Iris pigment epithelial cell (primary cell): ENCODE measurements at regions not wholly inside any gene's neighbourhood (a gene's known extent, or its start where the extent isn't known, plus 50 kb on each side); places are given as distances from the start of the nearest gene placed in this dataset.

ENCODE experiments used
- DNase-seq: peaks from one replicate; pipeline ENCODE4 v3.0.0-alpha.2; 2011; ENCODE audit warnings: low read depth

- DNase-seq = no peak
These were observed 156.4 kb upstream of the ADRA1B start for GRCh38 chr5:159759791-159760290.

GRCh38 chr5:159762921-159763320, 153.4 kb upstream of the ADRA1B start:
- DNase-seq = no peak

GRCh38 chr5:159763562-159763961, 152.7 kb upstream of the ADRA1B start:
- DNase-seq = peak; percentile 52

- DNase-seq = peak; percentile 96
These were observed 151.8 kb upstream of the ADRA1B start for GRCh38 chr5:159764283-159765134.

- no peak for DNase-seq
These were observed 151.2 kb upstream of the ADRA1B start for GRCh38 chr5:159765135-159765433.

- DNase-seq = no peak
These were observed 150.3 kb upstream of the ADRA1B start for GRCh38 chr5:159765760-159766517.

GRCh38 chr5:159768243-159768642, 148.0 kb upstream of the ADRA1B start:
- peak; percentile 57 for DNase-seq

GRCh38 chr5:159772698-159773061, 143.6 kb upstream of the ADRA1B start:
- DNase-seq = no peak

GRCh38 chr5:159773062-159773924, 143.0 kb upstream of the ADRA1B start:
- peak; percentile 93 for DNase-seq

- DNase-seq = no peak
These were observed 141.7 kb upstream of the ADRA1B start for GRCh38 chr5:159774476-159775031.

- DNase-seq = no peak
These were observed 140.4 kb upstream of the ADRA1B start for GRCh38 chr5:159775890-159776289.

- no peak for DNase-seq
These were observed 139.1 kb upstream of the ADRA1B start for GRCh38 chr5:159777049-159777660.

- DNase-seq = no peak
These were observed 136.8 kb upstream of the ADRA1B start for GRCh38 chr5:159779481-159779880.

- DNase-seq = no peak
These were observed 136.0 kb upstream of the ADRA1B start for GRCh38 chr5:159780246-159780645.

- no peak for DNase-seq
These were observed 134.6 kb upstream of the ADRA1B start for GRCh38 chr5:159781626-159782157.

GRCh38 chr5:159782197-159782994, 133.9 kb upstream of the ADRA1B start:
- no peak for DNase-seq

- no peak for DNase-seq
These were observed 133.3 kb upstream of the ADRA1B start for GRCh38 chr5:159782995-159783300.

- DNase-seq = no peak
These were observed 132.5 kb upstream of the ADRA1B start for GRCh38 chr5:159783726-159784247.

- DNase-seq = no peak
These were observed 131.3 kb upstream of the ADRA1B start for GRCh38 chr5:159784993-159785392.

GRCh38 chr5:159785656-159786055, 130.6 kb upstream of the ADRA1B start:
- no peak for DNase-seq
